Lower leg skin (tissue), 4 donors: ENCODE measurements at regions not wholly inside any gene's neighbourhood (a gene's known extent, or its start where the extent isn't known, plus 50 kb on each side); places are given as distances from the start of the nearest gene placed in this dataset.

ENCODE experiments used
- DNase-seq, 2 donors: peaks; one replicate each; pipeline ENCODE4 v3.0.0-alpha.2; 2019; ENCODE audit warnings: low spot score in 2 of 2
- H3K4me3 ChIP-seq: fragments of 200-600 bp; sonication (generic); 2 replicates; pipeline ENCODE4 v1.5.1; 2017; ENCODE audit warnings: mild to moderate bottlenecking, low read depth; ENCODE audit not compliant: poor library complexity, severe bottlenecking
- POLR2A ChIP-seq, 2 donors: fragments of 450-650 bp; IDR thresholded peaks; one replicate each; pipeline ENCODE4 v1.6.1; 2016 to 2017; ENCODE audit warnings: antibody characterized with exemption in 2 of 2, mild to moderate bottlenecking in 1 of 2, moderate library complexity in 1 of 2
- WGBS, 2 donors: methylation state at CpG; one replicate each; pipeline ENCODE4 v1.1.5; 2018; 5-methylcytosine and 5-hydroxymethylcytosine counted together
- intact Hi-C: fragments of 100-400 bp; cut with DNase I; formaldehyde crosslinking; loops from one replicate; pipeline ENCODE4 v1.15.0; 2023; ENCODE audit warnings: low total_unique reads
- TF ChIP-seq, protein P1 (sequence below), 3 donors: fragments of 450-650 bp; IDR thresholded peaks; one replicate each; pipeline ENCODE4 v1.5.1; 2016; ENCODE audit warnings: antibody characterized with exemption in 3 of 3, mild to moderate bottlenecking in 3 of 3, moderate library complexity in 2 of 3

DNA sequence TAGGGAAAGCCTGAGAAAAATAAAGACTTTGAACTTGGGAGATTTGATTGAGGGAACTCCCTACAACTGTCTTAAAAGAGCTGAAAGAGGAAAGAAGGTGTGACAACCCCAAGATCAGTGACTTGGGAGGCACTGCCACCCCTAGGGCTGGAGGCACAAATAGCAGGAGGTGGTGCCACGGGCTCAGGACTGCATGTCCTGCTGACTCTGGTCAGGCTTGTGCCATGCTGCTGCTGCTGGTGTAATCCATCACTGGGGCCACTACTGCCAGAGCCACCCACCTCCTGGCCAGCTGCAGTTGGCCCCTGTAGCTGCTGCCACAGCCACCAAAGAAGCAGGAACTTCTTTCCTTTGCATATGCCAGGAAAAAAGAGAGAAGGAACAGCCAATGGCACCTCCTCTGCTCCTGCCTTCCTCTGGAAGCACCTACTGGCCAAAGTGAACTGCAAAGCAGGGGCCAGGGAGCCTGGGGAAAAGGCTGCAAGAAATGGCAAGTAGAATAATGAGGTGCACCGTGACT, 730.3 kb downstream of the PTPRU start:
- intact Hi-C loops = no loop called here
- peak in 1 of 2 donors; percentile 63 for DNase-seq
- no peak overlapping the region for H3K4me3 ChIP-seq
- 67% methylated on average over 2 of the region's 2 CpGs for whole genome bisulfite sequencing, 2 donors
- TF ChIP-seq, protein P1, sequence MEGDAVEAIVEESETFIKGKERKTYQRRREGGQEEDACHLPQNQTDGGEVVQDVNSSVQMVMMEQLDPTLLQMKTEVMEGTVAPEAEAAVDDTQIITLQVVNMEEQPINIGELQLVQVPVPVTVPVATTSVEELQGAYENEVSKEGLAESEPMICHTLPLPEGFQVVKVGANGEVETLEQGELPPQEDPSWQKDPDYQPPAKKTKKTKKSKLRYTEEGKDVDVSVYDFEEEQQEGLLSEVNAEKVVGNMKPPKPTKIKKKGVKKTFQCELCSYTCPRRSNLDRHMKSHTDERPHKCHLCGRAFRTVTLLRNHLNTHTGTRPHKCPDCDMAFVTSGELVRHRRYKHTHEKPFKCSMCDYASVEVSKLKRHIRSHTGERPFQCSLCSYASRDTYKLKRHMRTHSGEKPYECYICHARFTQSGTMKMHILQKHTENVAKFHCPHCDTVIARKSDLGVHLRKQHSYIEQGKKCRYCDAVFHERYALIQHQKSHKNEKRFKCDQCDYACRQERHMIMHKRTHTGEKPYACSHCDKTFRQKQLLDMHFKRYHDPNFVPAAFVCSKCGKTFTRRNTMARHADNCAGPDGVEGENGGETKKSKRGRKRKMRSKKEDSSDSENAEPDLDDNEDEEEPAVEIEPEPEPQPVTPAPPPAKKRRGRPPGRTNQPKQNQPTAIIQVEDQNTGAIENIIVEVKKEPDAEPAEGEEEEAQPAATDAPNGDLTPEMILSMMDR (IDR thresholded peaks at IDR 0.05) = no peak
- TF ChIP-seq POLR2A (IDR thresholded peaks at IDR 0.05) = no peak

DNA sequence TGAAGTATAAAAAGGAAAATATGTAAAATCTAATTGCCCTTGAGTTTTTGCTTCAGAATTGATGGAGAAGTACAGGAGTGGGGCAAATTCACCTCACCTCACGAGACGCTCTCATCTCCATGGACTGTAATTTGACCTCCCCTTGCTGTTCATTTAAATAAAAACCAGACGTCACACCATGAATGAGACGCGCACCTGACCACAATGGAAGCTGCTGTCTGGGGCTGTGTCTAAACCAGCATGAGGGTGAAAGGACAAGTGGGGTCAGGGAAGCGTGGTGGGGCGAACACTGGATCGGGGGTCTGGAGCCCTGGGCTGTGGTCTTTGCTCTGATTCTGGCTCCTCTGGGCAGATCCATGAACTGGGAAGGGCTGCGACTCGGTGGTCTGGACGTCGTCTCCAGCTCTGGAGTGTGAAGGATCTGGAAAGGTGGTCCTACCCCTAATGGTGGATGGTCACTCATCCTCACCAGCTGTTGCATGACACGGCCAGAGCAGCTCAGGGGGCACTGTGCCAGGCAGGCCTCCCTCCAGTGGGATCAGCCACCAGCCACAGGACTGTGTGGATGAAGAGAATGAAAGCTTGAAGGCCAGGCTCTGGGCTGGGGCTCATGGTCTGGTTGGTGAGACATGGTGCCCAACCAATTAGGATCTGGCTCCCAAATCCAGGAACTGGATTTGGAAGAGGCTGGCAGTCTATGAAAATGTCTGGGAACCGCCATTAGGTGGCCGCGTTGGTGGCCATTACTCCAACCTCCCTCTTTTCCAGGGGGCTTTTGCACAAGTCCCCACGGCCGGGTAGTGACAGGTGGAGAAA, 728.6 kb downstream of the PTPRU start:
- intact Hi-C loops = no loop called here
- TF ChIP-seq, protein P1 (IDR thresholded peaks at IDR 0.05) = no peak
- no peak for TF ChIP-seq POLR2A (IDR thresholded peaks at IDR 0.05)
- peak in 1 of 2 donors; percentile 69 for DNase-seq
- WGBS, 2 donors = 60 to 63% methylated on average over 17 to 18 of the region's 18 CpGs
- no peak overlapping the region for H3K4me3 ChIP-seq

DNA sequence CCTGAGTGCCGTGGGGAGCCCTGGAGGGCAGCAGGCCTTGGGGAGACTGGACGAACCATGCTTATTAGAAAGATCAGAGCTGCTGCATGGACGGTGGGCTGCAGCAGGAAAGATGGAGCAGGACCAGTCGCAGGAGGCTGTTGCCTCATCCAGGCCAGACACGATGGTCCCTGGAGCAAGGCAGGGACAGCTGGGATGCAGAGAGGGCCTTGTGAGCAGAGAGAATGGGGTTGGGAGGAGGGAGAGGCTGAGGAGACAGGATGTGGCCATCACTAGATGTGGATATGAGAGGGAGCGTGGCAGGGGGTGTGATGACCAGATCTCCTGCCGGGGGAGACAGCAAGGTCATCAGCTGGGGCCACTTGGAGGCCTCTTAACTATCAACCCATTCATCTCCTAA, 727.6 kb downstream of the PTPRU start:
- H3K4me3 ChIP-seq = no peak overlapping the region
- intact Hi-C loops = no loop called here
- WGBS, 2 donors = 81 to 82% methylated on average over 7 of the region's 7 CpGs
- DNase-seq = peak in 1 of 2 donors; percentile 78
- no peak for TF ChIP-seq POLR2A (IDR thresholded peaks at IDR 0.05)
- TF ChIP-seq, protein P1 (IDR thresholded peaks at IDR 0.05) = no peak

DNA sequence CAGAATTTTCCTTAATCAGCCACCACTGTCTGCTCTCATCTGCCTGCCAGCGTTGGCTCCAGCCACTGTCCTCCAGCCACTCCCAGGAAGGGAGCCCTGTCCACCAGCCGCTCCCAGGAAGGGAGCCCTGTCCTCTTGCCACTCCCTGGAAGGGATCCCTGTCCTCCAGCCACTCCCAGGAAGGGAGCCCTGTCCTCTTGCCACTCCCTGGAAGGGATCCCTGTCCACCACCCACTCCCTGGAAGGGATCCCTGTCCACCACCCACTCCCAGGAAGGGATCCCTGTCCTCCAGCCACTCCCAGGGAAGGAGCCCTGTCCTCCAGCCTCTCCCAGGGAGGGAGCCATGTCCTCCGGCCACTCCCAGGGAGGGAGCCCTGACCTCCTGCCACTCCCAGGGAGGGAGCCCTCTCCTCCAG, 726.5 kb downstream of the PTPRU start:
- 14 to 65% methylated on average over 1 to 3 of the region's 3 CpGs for WGBS, 2 donors
- no peak overlapping the region for H3K4me3 ChIP-seq
- intact Hi-C loops = no loop called here
- no peak for TF ChIP-seq POLR2A (IDR thresholded peaks at IDR 0.05)
- TF ChIP-seq, protein P1 (IDR thresholded peaks at IDR 0.05) = no peak
- DNase-seq = peak in 1 of 2 donors; percentile 63

DNA sequence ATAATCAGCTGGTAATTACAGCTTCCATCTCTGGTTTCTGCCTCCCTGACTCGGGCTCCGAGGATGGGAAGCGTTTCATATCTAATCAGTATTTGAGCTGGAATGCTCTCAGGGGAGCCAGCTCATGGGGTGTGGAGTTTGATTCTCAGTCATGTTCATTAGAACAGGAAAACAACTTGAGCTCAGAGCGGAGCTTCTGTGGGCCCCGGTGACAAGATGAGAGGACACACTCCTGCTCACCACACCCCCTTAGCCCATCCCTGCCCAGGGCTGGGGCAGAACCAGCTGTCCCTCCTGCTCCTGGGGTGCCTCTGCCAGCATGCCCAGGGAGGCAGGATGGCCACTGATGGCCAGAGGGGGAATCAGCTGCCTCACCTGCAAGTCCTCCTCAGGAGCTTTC, 726.0 kb downstream of the PTPRU start:
- H3K4me3 ChIP-seq = no peak overlapping the region
- WGBS, 2 donors = 55 to 60% methylated on average over 5 of the region's 5 CpGs
- DNase-seq = peak in 1 of 2 donors; percentile 76
- TF ChIP-seq, protein P1 (IDR thresholded peaks at IDR 0.05) = no peak
- no peak for TF ChIP-seq POLR2A (IDR thresholded peaks at IDR 0.05)
- intact Hi-C loops = no loop called here
